GM10266 (cell line): ENCODE measurements at regions not wholly inside any gene's neighbourhood (a gene's known extent, or its start where the extent isn't known, plus 50 kb on each side); places are given as distances from the start of the nearest gene placed in this dataset.

ENCODE experiments used
- DNase-seq: peaks from one replicate; pipeline ENCODE4 v3.0.0; 2012; ENCODE audit errors: extremely low spot score
- CTCF ChIP-seq: IDR thresholded peaks from 2 replicates; pipeline ENCODE4 v1.5.1; 2012; ENCODE audit warnings: mild to moderate bottlenecking, low read depth; ENCODE audit not compliant: control insufficient read depth, insufficient read depth; ENCODE audit errors: missing control alignments

- DNase-seq: no peak
- TF ChIP-seq CTCF: no peak
These were observed 147.7 kb downstream of the MRPL14 start for GRCh38 chr6:43979525-43979924.

- DNase-seq: no peak
- no peak for TF ChIP-seq CTCF
These were observed 148.5 kb downstream of the MRPL14 start for GRCh38 chr6:43978473-43979346.

GRCh38 chr6:43977404-43978111 lies 149.7 kb downstream of the MRPL14 start:
- peak; percentile 65 for DNase-seq
- TF ChIP-seq CTCF: peak; percentile 20

GRCh38 chr6:43976706-43977403 lies 150.4 kb downstream of the MRPL14 start:
- no peak for DNase-seq
- no peak for TF ChIP-seq CTCF

GRCh38 chr6:43974643-43975230 lies 152.5 kb downstream of the MRPL14 start:
- no peak for DNase-seq
- no peak for TF ChIP-seq CTCF

- no peak for TF ChIP-seq CTCF
- no peak for DNase-seq
These were observed 153.9 kb downstream of the MRPL14 start for GRCh38 chr6:43973357-43973756.
